ENCODE measurements at regions not wholly inside any gene's neighbourhood (a gene's known extent, or its start where the extent isn't known, plus 50 kb on each side); places are given as distances from the start of the nearest gene placed in this dataset.

DNA sequence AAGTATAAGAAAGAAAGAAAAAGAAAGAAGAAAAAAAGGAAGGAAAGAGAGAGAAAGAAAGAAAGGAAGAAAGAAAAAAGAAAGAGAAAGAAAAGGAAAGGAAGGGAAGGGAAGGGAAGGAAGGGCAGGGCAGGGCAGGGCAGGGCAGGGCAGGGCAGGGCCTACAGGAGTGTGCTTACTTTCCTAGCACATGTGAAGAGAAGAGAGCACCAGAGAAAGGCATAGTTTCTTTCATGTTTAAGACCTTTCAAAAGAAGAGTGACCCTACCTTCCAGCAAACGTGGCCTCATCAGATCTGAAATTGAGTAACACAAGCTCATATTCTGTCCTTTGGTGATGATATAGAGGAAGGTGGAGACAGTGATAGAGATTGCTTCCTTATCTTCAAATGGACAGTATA is 899.3 kb upstream of the RAG2 start:
- no peak for TF ChIP-seq POLR2A (IDR thresholded peaks at IDR 0.05; ENCODE audit: low read length)
- TF ChIP-seq GATA1 (IDR thresholded peaks at IDR 0.05; ENCODE audit: low read depth, low read length): no peak
